ENCODE measurements at regions not wholly inside any gene's neighbourhood (a gene's known extent, or its start where the extent isn't known, plus 50 kb on each side); places are given as distances from the start of the nearest gene placed in this dataset.

DNA sequence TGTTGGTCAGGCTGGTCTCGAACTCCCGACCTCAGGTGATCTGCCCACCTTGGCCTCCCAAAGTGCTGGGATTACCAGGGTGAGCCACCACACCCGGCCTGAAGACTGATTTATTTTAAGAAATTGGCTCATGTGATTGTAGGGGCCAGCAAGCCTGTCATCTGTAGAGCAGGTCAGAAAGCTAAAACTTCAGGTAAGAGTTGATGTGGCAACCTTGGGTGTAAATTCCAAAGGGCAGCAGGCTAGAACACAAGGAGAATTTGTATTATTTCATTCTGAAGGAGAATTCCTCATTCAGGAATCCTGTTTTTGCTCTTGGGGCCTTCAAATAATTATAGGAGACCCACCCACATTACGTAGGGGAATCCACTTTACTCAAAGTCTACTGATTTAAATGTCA lies 728.7 kb downstream of the LTN1 start:
- DNase-seq, result no peak

DNA sequence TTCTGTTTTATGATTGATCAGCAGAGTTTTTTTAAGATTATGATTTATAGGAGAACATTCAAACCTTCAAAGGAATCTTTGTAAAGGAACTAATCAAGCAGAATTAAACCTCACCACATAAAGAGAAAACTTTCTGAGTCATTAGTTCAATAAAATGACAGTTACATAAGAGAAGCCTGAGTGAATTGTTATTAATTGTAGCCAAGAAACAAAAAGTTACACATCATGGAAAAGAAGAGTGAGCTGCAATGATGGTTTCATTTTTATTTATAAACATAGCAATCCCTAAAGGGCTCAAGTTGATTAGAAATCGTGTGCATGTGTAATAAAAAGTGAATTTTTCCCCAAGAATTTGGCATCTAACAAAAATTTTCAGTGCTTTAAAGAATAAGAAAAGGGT lies 731.4 kb downstream of the LTN1 start:
- no peak for DNase-seq

DNA sequence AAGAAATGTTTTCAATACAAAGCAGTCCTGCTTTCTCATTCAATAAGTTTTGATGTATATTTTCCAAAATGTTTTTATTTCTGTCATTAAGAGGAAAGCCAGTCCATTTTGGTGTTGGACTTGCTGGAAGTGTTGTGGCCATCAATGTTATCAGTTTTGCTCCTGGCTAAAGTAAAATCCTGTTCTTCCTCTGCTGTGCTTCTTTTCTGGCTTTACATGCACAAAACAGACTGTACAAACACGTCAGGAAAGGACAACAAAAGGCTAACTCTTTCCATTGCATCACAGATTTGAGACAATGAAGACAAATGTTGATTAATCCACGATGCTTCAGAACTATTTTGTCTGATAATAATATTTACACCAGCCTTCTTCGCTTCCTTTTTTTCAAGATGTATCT lies 735.4 kb downstream of the LTN1 start:
- DNase-seq, result no peak

DNA sequence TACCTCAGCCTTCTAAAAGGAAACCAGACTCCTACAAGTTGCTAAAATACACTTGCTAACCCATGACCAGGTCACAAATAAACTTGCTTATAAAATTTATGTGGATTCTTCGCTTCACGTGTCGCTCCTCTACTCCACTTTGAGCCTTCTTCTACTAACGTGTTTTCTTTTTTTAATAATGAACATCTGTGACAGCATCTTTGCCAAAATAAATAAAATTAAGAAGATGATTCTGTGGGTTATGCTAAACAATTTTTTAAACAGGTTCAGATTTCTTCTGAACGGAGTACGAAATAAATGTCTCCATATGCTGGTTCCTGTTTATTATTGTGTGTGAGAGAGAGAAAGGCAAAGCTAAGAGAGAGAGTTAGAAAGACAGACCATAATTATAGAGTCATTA lies 735.8 kb downstream of the LTN1 start:
- no peak for DNase-seq

DNA sequence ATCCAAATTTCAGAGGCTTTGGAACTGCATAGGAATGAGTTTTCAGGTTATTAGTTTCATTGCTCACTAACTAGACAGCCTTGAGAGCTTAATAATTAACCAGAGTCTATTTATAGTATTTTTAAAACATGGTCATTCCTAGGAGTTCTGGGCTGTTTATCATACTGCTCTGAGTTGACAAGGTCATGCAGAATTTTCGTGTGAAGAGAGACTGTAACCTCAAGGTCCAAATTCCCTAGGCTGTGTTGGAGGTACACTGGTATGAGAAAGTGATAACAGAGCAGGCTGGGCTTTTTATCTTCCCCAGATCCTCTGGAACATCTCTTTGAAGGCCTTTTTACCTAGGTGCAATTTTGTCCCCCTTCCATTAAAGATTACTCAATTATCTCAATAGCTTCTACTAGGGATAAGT lies 736.3 kb downstream of the LTN1 start:
- no peak for DNase-seq

DNA sequence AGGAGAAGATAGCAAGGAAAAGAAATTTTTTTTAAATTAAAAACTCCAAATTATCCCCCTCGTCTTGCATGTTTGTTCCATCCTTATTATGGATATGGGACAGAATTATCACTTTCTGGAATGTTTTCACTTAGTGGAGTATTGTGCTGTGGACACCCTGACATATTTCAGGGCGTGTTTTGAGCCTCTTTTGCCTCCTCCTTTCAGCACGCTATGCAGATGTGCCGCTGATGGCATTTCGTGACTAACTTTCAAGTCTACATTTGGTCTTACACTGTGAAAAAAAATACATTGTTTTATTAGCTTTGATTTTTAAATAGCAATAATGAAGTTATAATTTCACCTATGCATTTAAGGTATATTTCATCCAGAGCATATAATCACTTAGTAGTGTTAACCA lies 738.7 kb downstream of the LTN1 start:
- DNase-seq, result no peak

DNA sequence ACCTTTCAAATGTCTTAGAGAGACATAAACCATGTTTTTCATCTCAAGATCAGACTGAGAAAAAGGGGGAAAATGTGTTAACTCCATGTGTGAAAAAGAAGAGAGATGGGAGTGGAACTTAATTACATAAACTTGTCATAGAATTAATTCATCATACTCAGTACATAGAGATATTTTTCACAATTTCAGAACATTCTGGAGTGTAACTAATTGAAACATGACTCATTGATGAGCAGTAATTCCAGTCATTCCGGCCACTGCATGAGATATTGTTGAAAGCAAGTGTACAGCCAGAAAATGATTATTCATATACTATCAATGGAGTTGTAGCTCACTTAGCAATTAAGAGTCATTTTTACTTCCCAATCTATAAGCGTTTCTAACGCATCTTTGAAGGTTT lies 739.3 kb downstream of the LTN1 start:
- DNase-seq, result no peak

DNA sequence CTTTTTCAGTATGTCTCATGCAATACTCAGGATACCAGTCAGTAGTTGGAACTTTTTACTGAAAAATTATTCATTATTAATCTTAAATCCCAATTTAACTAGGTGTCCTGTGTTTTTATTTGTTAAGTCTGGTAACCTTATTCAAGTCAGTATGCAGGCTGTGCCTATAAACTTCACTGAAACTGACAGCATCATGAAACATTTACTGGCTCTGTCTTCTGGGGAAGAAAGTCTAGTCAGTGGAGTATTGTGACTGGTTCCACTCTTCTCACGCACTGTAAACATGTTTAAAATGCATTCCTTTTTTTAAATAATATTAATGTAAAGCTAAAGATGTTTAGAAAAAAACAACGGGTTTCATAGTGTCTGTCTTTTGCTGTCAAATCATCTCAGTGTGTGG lies 739.7 kb downstream of the LTN1 start:
- no peak for DNase-seq

DNA sequence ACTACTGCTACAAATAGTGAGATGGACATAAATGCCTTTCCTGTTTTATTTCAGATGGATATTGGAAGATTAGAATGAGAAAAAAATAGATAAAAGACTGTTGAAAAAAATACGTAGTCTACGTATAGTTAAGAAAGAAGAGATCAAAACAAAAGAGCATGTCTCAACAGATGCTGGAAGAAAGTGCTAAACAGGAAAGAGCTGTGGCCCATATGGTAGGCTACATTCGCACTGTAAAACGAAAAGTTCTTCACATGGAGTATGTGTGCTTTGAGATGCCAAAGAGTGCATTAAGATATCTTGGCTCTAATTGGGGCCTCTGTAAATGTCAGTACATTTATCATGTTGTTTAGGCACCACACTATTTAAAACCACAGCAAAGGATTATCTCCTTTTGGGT lies 741.7 kb downstream of the LTN1 start:
- no peak for DNase-seq

DNA sequence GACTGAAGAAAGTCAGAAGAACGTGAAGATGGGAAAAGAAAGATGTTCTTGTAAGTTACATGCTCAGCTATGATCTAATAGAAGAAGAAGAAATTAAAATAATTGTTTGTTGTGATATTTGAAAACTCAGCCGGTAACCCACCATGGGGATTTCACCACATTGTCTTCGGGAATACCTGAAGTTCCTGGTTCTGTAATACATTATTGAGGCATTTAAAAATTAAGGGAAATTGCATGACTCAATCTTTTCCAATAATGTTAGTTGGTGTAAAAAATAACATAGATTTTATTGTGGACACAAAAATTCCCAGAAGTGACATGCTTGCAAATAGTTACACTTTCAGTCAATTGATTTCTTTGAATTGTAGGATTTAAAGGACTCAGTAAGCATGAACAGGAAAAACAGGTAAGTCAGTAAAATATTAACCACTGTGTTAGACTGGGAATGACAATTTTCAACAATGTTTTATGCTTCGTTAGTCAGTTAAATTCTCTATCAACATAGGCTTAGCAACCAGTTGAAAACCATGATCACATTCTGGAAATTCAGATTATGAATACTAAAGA lies 745.1 kb downstream of the LTN1 start:
- DNase-seq, result no peak

DNA sequence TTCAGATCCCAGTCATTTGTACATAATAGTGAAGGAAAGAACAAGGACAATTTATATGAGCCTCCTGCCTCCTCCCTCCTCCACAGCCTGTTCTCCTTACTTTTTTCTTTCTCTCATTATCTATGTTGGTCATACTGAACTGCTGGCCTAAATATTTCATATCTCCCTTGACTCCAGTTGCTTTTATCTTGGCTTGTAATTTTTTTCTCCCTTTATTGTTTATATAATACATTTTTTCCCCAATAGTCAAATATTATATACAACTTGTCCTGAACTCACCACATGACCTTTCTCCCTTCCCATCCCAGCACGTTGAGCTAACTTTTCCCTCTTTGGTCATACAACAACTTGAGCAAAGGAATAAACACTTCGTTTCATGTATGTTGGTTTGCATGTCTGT lies 752.1 kb downstream of the LTN1 start:
- no peak for DNase-seq

DNA sequence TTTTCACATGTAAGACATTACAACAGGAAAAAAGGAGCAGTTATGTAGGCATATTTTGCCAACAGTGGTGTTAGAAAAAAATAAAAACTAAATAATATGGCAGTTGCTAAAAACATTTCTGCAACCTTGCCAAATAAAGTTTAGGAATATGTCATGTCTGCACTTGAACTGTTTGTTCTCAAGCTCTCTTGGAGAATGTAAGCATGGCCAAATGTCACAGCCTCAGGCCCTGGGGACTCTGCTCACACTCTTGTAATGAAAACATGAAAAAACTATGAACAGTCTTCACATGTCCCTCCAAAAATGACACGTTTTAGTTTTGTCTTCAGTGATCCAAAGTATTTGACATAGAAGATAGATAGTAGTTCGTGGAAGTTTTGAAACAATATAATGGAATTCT lies 753.3 kb downstream of the LTN1 start:
- no peak for DNase-seq

DNA sequence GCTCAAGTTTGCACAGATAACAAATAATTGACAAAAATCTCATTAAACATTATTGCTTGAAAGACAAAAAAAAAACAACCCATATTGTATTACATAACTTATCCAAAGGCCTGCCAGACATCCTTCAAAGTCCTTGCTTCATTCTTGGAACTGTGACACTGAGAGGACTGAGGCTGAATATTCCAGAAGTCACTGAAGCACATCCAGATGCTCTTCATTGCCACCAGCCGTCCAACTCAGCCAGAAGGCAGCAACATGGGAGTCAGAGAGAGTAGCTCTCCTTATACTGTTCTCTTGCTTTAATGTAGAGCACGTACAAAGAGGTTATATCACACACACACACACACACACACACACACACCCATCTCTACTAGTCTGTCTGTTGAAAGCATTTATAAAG lies 755.0 kb downstream of the LTN1 start:
- no peak for DNase-seq

DNA sequence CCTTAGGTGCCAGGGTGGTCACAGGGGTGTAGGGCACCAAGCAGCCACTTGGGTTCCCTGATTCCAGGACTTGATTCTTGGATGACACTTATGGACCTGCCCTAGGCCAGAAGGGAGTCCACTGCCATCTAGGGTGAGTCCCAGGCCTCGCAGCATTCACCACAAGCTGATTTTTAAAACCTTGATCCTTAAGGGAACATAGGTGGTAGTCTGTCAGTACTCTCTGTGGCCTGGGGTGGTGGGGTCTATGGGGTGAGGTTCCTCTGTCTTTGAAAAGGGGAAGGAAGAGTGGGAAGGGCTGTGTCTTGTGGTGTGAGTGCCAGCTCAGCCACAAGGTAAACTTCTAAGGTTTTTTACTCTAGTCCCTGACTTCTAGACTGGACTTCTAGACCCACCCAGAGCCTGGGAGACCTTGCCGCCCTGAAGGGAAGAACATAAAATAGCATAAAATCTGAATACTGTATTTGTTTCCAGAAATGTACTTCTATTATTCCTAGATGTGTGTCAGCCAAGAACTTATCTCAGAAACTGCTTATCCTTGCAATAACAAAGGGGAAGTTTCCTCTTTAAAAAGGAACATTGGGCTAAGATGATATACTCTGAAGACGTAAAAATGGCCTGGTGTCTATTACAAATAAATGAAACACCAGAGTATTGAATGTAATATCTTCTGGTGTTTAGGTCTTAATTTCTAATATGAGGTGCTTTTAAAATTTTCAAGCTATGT lies 757.3 kb downstream of the LTN1 start:
- no peak for DNase-seq

DNA sequence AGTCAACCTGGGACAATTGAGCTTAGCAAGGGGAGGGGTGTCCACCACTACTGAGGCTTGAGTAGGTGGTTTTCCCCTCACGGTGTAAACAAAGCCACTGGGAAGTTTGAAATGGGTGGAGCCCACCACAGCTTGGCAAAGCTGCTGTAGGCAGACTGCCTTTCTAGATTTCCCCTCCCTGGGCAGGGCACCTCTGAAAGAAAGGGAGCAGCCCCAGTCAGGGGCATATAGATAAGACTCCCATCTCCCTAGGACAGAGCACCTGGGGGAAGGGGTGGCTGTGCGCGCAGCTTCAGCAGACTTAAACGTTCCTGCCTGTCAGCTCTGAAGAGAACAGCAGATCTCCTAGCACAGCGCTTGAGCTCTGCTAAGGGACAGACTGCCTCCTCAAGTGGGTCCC lies 758.4 kb downstream of the LTN1 start:
- DNase-seq, result no peak

DNA sequence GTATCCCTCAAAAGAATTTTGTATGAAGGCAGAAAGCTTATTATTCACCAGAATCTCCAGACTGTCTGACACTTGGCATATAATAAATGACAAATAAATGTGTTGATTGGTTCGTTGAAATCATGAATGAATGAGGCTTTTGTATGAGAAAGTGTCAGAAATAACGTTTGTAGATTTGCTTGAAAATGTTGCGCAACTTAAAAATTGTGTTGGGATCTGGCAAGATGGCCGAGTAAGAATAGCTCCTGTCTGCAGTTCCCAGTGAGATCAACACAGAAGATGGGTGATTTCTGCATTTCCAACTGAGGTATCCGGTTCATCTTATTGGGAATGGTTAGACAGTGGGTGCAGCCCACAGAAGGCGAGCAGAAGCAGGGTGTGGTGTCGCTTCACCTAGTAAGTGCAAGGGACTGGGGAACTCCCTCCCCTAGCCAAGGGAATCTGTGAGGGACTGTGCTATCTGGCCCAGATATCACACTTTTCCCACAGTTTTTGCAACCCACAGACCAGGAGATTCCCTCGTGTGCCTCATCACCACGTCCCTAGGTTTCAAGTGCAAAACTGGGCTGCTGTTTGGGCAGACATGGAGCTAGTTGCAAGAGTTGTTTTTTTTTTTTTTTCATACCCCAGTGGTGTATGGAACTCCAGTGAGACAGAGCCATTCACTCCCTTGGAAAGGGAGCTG lies 759.0 kb downstream of the LTN1 start:
- no peak for DNase-seq

DNA sequence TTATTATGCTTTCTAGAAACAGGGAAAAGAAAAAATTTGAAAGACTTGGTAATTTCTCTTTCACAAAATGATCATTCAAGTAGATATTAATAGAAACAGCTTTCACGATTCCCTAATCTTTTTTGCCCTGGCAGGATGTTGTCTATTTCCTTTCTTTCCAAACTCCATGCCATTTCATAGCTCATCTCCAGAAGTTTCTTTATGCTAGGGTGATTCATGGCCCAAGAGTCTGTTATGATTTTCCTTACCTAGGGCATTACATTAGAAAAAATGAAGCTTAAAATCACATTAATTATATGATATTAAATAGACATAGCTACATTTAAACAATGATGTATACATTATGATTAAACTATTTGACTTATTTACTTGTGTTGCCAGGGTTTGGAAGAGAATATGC lies 762.1 kb downstream of the LTN1 start:
- no peak for DNase-seq

DNA sequence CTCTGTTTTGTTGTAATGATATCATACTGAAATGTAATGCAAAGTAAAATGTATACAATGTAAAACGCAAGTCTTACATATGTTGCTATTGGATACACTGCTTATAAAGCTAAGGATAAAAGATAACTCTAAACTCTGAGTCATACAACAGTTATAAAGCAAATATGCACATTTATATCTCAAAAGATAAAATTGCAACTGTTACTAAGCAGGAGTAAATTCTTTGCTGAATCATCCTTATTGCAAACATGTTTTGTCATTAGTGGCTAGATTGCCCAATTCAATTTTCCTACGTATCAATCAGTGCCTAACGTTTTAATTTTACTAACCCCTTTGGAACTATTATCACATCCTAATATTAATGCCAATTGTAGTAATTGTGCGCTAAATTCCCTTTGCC lies 762.9 kb downstream of the LTN1 start:
- DNase-seq, result no peak

DNA sequence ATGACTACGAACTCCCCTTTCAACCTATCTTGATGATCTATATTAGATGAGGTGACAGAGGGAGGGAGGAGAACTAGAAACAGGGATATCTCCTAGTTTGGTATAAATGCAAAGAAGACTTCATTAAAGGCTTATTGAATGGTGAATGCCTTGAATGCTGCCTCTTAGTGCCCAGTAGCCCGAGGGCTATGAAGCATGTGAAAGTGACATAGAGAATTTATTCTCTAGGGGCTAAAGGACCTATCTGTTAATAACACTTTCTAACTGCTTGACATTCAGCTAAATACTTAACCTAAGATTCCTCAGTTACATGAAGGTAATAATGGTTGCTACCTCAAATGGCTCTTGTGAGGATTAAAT lies 764.1 kb downstream of the LTN1 start:
- DNase-seq, result no peak

DNA sequence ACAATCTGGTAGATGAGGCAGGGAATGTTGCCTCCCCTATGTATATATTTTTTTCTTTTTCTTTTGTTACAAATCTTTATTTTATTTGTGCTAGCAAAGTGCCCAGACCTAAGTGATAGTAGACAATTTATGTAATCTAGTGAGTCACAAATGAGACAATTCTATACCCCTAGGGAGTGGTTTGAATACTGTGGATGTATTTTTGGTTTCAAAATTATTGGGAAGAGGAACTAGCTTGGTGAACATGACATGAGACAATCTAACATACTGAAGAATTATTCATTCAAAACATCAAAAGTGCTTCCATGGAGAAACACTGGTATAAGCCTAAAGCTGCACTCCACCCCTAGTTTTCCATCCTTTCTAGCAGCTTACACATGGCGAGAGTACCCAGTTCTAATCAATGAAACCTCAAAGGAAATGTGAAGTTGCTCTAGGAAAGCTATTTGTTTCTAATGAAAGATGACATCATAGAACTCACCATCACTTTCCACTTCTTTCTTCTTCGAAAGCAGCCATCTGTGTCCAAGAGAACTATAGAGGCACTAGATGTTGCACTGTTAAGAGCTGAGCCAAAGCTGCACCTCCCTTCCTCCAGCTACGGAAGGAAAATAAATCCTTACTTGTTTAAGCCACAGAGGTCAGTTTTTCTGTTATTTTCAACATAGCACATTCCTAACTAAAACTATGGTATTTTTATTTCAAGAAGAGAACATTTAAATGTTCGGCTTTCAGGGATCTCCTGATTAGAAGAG lies 764.6 kb downstream of the LTN1 start:
- DNase-seq, result no peak

DNA sequence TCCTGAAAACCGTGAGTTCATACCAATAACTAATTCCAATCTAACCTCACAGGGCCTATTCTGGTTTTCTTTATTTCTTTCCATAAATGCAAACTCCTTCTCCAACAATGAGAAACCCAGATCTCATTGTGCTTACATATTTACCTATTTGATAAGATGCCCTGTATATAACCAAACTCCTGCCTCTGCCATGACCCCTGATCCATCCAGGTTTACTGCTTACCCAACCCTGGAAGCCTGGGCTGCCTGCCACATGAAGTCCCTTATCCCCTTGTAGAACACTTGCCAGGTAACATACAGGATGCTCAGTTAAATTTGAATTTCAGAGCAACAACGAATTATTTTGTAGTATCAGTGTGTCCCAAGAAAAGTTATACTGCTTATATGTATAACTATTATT lies 766.1 kb downstream of the LTN1 start:
- DNase-seq, result no peak

DNA sequence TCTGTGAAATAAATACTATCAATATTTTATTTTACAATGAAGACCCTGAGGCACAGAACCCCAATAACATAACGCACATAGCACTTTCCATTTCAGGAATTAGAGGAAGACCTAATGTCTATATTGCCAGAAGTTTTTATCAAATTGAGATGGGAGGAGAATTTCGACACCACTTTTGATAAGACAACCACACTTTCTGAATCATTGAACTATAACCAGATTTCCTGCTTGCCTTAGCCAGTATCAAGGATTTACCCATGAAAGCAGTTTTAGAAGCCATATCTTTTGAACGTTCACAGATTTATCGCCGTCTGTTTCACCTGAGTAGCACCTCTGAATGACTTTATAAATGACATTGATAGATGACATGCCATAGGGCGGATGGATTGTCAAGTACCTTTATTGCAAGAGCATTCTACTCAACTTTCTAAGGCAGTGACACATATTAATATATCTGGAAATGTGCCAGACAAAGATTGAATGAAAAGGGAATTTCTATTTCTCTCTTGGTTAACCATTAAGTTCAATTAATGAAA lies 768.4 kb downstream of the LTN1 start:
- DNase-seq, result no peak

DNA sequence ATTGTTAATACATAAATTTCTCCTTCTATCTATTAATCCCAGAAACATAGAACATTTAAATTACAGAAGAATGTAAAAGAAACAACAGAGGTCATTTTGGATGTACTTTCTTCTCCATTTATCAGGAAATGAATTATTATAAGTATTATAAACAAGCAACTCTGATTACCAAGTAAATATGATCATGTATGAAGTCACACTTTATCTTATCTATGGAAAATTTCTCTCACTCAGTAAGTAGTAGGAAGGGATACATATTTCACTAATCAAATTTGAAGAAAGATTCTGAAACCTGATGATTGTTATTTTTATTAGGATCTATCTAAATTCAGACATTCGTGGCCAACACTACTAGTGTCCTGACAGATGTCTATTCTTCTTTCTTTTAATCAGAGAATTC lies 770.7 kb downstream of the LTN1 start:
- DNase-seq, result no peak

DNA sequence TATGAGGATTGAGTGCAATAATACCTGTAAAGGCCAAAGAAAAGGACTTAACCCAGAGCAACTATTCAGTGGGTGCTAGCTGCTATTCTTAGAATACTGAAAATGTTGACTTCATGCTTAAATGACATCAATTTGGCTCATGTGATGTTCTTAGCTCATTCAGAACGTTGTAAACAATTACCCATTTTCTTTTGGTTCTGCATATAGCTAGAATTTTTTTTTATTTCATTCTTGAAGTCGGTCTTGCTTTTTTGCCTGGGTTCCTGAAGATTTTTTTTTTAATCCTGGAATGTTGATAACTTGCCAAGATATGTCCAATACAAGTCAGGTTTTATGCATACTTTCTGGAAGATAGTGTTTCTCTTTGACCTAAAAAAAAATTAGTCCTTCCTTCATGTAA lies 772.0 kb downstream of the LTN1 start:
- no peak for DNase-seq

Data from NCI-H1694 (cell line).